MCF 10A (cell line): ENCODE measurements at regions not wholly inside any gene's neighbourhood (a gene's known extent, or its start where the extent isn't known, plus 50 kb on each side); places are given as distances from the start of the nearest gene placed in this dataset.

Source experiments
- BruUV-seq: library from RNA; stranded (reverse); fragments of 400-500 nt; replicated peaks from 2 replicates; lab custom pipeline; 2021; lab: Mats Ljungman, UMichigan
- CTCF ChIA-PET: fragments of 300-600 bp; sonication (Branson Sonifier 250); formaldehyde crosslinking; extraction: SDS; loops from one replicate; lab custom pipeline; 2021; ENCODE audit warnings: antibody characterized with exemption, inconsistent platforms; lab: Yijun Ruan, JAX
- POLR2A ChIA-PET: fragments of 300-600, 350-650 bp; sonication (Branson Sonifier 250); formaldehyde crosslinking; extraction: SDS; loops from one replicate; lab custom pipeline; 2020; ENCODE audit warnings: antibody characterized with exemption, inconsistent platforms; lab: Yijun Ruan, JAX
- DNase-seq: peaks from one replicate; pipeline ENCODE4 v3.0.0-alpha.2; 2018; ENCODE audit not compliant: unreplicated experiment
- H3K27ac Mint-ChIP-seq: one replicate; pipeline ENCODE4 v1.8.0; 2022; ENCODE audit warnings: mild to moderate bottlenecking, low read depth, mixed read lengths; ENCODE audit not compliant: unreplicated experiment
- H3K27me3 Mint-ChIP-seq: one replicate; pipeline ENCODE4 v1.8.0; 2022; ENCODE audit warnings: mixed read lengths; ENCODE audit not compliant: insufficient read depth, unreplicated experiment
- H3K36me3 Mint-ChIP-seq: one replicate; pipeline ENCODE4 v1.8.0; 2022; ENCODE audit warnings: mild to moderate bottlenecking, moderate library complexity, mixed read lengths; ENCODE audit not compliant: insufficient read depth, unreplicated experiment
- H3K4me1 Mint-ChIP-seq: one replicate; pipeline ENCODE4 v1.8.0; 2022; ENCODE audit warnings: mixed read lengths; ENCODE audit not compliant: insufficient read depth, unreplicated experiment
- H3K4me3 Mint-ChIP-seq: one replicate; pipeline ENCODE4 v1.8.0; 2022; ENCODE audit warnings: mild to moderate bottlenecking, moderate library complexity, mixed read lengths; ENCODE audit not compliant: unreplicated experiment
- H3K9me3 Mint-ChIP-seq: one replicate; pipeline ENCODE4 v1.8.0; 2022; ENCODE audit warnings: mixed read lengths; ENCODE audit not compliant: unreplicated experiment
- intact Hi-C: fragments of 100-400 bp; cut with micrococcal nuclease; formaldehyde crosslinking; loops from 2 replicates; pipeline ENCODE4 v1.14.1; 2022
- TF ChIP-seq, protein P1 (sequence below): fragments of 200-600 bp; IDR thresholded peaks from one replicate; pipeline ENCODE4 v1.8.0; 2022; ENCODE audit warnings: antibody characterized with exemption, mild to moderate bottlenecking; ENCODE audit not compliant: unreplicated experiment

GRCh38 chr3:24573576-24573975 is 78.9 kb upstream of the THRB start:
- Mint-ChIP-seq H3K36me3 (no peaks in the 10 kb centered on the region), H3K9me3 (peaks cover 15% of the 10 kb centered on the region), H3K4me3 (no peak overlapping the region), H3K27me3 (no peaks in the 10 kb centered on the region), H3K4me1 (no peaks in the 10 kb centered on the region), H3K27ac (no peak overlapping the region)
- ChIA-PET POLR2A (no interaction called here), CTCF (interaction anchor here (0.7 to 1.3 kb wide), 4 partner anchors 11 to 485 kb away, joined by 3 to 6 read pairs (median 4); no protein-coding TSS in a partner anchor)
- DNase-seq: no peak
- intact Hi-C loops: no loop called here
- TF ChIP-seq, protein P1, sequence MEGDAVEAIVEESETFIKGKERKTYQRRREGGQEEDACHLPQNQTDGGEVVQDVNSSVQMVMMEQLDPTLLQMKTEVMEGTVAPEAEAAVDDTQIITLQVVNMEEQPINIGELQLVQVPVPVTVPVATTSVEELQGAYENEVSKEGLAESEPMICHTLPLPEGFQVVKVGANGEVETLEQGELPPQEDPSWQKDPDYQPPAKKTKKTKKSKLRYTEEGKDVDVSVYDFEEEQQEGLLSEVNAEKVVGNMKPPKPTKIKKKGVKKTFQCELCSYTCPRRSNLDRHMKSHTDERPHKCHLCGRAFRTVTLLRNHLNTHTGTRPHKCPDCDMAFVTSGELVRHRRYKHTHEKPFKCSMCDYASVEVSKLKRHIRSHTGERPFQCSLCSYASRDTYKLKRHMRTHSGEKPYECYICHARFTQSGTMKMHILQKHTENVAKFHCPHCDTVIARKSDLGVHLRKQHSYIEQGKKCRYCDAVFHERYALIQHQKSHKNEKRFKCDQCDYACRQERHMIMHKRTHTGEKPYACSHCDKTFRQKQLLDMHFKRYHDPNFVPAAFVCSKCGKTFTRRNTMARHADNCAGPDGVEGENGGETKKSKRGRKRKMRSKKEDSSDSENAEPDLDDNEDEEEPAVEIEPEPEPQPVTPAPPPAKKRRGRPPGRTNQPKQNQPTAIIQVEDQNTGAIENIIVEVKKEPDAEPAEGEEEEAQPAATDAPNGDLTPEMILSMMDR: no peak
- BruUV-seq: no TSS peak

DNA sequence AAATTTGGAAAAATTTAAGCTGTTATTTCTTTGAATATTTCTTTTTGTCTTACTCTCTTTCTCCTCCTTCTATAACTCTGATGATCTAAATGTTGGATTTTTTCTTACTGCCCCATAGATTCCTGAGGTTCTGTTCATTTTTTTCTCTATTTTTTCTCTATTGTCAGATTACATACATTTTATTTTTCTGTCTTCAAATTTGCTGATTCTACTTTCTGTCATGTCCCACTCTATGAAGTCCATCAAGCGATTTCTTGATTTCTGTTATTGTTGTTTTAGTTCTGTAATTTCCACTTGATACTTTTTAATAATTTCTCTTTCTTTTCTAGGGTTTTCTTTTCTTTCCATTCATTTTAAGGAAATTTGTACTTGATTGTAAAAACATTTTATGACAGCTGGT is 83.7 kb upstream of the THRB start:
- no peaks in the 10 kb centered on the region for H3K4me1 Mint-ChIP-seq
- H3K9me3 Mint-ChIP-seq: no peaks in the 10 kb centered on the region
- no peaks in the 10 kb centered on the region for H3K36me3 Mint-ChIP-seq
- H3K27ac Mint-ChIP-seq: no peak overlapping the region
- TF ChIP-seq, protein P1: no peak
- POLR2A ChIA-PET: no interaction called here
- no peak overlapping the region for H3K4me3 Mint-ChIP-seq
- DNase-seq: no peak
- intact Hi-C loops: no loop called here
- no TSS peak for BruUV-seq
- H3K27me3 Mint-ChIP-seq: no peaks in the 10 kb centered on the region
- CTCF ChIA-PET: no interaction called here

DNA sequence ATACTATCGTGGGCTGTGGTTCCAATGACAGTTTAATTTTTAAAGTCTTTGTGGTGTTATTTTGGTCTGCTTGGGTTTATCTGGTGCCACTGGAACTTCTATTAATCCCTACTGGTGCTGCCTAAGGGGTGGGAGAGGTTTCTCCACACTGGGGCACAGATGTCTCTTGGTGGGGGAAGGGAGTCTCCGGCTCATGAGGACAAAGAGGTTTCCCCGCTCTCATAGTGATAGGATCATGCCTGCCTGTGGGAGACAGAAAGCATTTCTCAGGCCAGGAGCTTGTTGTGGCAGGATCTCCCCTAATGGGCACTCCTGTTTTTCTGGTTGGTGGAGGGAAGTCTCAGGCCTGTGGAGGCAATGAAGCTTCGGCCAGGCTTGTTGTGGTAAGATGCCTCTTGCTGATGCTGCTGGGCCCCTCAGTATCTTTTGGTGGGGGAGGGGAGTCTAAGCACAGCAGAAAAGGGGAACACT is 84.3 kb upstream of the THRB start:
- DNase-seq: no peak
- Mint-ChIP-seq H3K27me3 (no peaks in the 10 kb centered on the region), H3K4me3 (no peak overlapping the region), H3K27ac (no peak overlapping the region), H3K4me1 (no peaks in the 10 kb centered on the region), H3K36me3 (no peaks in the 10 kb centered on the region), H3K9me3 (no peaks in the 10 kb centered on the region)
- intact Hi-C loops: no loop called here
- BruUV-seq: no TSS peak
- CTCF ChIA-PET: interaction anchor here (1.6 kb wide), 1 partner anchor 10 kb away, joined by 4 read pairs; no protein-coding TSS in a partner anchor
- TF ChIP-seq, protein P1: no peak
- POLR2A ChIA-PET: no interaction called here

DNA sequence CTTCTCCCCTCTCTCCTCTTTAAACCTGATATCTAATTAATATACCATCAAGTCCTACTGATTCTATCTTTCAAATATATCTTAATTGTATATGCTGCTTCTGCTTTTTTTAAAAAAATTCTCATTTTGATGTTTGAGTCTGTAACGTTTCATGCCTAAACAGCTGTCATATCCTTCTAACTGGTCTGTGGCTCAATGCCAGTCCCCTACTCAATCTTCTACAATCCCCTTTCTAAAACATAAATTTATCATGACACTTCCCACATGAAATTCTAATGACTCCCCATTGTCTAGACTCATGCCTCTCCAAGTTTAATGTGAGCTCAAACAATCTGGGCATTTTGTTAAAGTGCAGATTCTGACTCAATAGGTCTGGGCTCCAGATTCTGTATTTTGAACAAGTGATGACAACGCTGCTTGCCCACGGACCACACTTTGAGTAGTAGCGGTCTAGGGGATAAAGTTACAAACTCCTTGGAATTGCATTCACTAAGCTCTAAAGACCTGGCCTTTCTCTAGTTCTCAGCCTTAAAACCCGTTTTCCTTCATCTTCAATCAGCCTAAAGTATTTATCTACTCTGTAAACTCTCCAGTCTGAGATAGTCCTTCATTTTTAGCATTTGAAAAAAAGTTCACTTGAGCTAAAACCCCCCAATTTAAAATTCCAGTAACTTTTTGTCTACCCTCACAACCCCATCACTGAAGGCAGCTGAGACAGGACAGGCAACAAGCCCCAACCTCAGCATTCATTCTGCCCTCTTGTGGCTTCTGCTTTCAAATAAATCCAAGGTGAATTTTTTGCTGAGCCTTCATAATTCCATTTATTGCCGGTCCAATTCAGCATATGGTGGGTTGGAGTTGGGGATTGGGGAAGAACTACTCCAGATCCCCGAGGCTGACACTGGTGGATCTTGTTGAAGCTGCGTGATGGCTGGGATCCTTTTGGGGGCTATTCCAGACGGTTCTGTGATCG is 88.1 kb upstream of the THRB start:
- no peak overlapping the region for H3K27ac Mint-ChIP-seq
- H3K4me1 Mint-ChIP-seq: no peaks in the 10 kb centered on the region
- no peak overlapping the region for H3K4me3 Mint-ChIP-seq
- no TSS peak for BruUV-seq
- TF ChIP-seq, protein P1: peak; percentile 21
- peak; percentile 35 for DNase-seq
- H3K27me3 Mint-ChIP-seq: no peaks in the 10 kb centered on the region
- intact Hi-C loops: loop anchor here (1.0 kb wide), 1 partner anchor 318 kb away; no protein-coding TSS in a partner anchor
- CTCF ChIA-PET: interaction anchor here (0.6 to 1.7 kb wide), 14 partner anchors 13 to 323 kb away, joined by 3 to 10 read pairs (median 3); no protein-coding TSS in a partner anchor
- no peaks in the 10 kb centered on the region for H3K9me3 Mint-ChIP-seq
- no peaks in the 10 kb centered on the region for H3K36me3 Mint-ChIP-seq
- POLR2A ChIA-PET: interaction anchor here (1.2 kb wide), 1 partner anchor 8 kb away, joined by 5 read pairs; no protein-coding TSS in a partner anchor
